Retinal pigment epithelial cell (primary cell): ENCODE measurements at regions not wholly inside any gene's neighbourhood (a gene's known extent, or its start where the extent isn't known, plus 50 kb on each side); places are given as distances from the start of the nearest gene placed in this dataset.

Source experiments
- DNase-seq: peaks from one replicate; pipeline ENCODE4 v3.0.0-alpha.2; 2010; ENCODE audit warnings: low read depth
- H3K4me3 ChIP-seq: 2 replicates; pipeline ENCODE4 v1.5.1; 2011; ENCODE audit warnings: mild to moderate bottlenecking, low read length, control low read depth, moderate library complexity
- CTCF ChIP-seq: conservative IDR thresholded peaks from 2 replicates; pipeline ENCODE4 v1.5.1; 2011; ENCODE audit warnings: low read depth, low read length, control low read depth, inconsistent platforms

GRCh38 chr2:4827836-4828235 is 864.3 kb upstream of the SOX11 start:
- H3K4me3 ChIP-seq = no peak overlapping the region
- TF ChIP-seq CTCF = no peak
- no peak for DNase-seq

GRCh38 chr2:4828682-4829374 is 863.4 kb upstream of the SOX11 start:
- no peak overlapping the region for H3K4me3 ChIP-seq
- DNase-seq = no peak
- TF ChIP-seq CTCF = no peak

- H3K4me3 ChIP-seq = no peak overlapping the region
- DNase-seq = no peak
- no peak for TF ChIP-seq CTCF
Observed at GRCh38 chr2:4831751-4832150, 860.4 kb upstream of the SOX11 start.

GRCh38 chr2:4832642-4833041 is 859.5 kb upstream of the SOX11 start:
- H3K4me3 ChIP-seq = no peak overlapping the region
- no peak for TF ChIP-seq CTCF
- no peak for DNase-seq

GRCh38 chr2:4838626-4839025 is 853.6 kb upstream of the SOX11 start:
- no peak overlapping the region for H3K4me3 ChIP-seq
- DNase-seq = no peak
- TF ChIP-seq CTCF = no peak

GRCh38 chr2:4840791-4841190 is 851.4 kb upstream of the SOX11 start:
- TF ChIP-seq CTCF = no peak
- no peak for DNase-seq

GRCh38 chr2:4844881-4845280 is 847.3 kb upstream of the SOX11 start:
- DNase-seq = no peak
- TF ChIP-seq CTCF = no peak
- H3K4me3 ChIP-seq = no peak overlapping the region

More at GRCh38 chr2:4840791-4841190, 851.4 kb upstream of the SOX11 start:
- no peak overlapping the region for H3K4me3 ChIP-seq
